GM12878 (cell line): ENCODE measurements at regions not wholly inside any gene's neighbourhood (a gene's known extent, or its start where the extent isn't known, plus 50 kb on each side); places are given as distances from the start of the nearest gene placed in this dataset.

ENCODE experiments used
- CTCF ChIP-seq, 3 experiments: IDR thresholded peaks in 2 of 3; conservative IDR thresholded peaks in 1 of 3; 2 replicates each; pipeline ENCODE4 v1.5.1; 2011; ENCODE audit warnings: low read depth in 3 of 3, low read length in 3 of 3, mild to moderate bottlenecking in 3 of 3, control low read depth in 2 of 3, moderate library complexity in 2 of 3, inconsistent platforms in 1 of 3, mixed read lengths in 1 of 3; ENCODE audit not compliant: control insufficient read depth in 2 of 3, insufficient read depth in 1 of 3; ENCODE audit errors: extremely low read depth in 1 of 3
- EP300 ChIP-seq, 2 experiments: fragments of 150-350 bp in 1 of 2; IDR thresholded peaks; 2 replicates each; pipeline ENCODE4 v1.6.1; 2011 to 2012; ENCODE audit warnings: low read depth in 2 of 2, low read length in 2 of 2, borderline replicate concordance in 1 of 2, improper control_type of control experiment in 1 of 2, inconsistent platforms in 1 of 2; ENCODE audit not compliant: control insufficient read depth in 1 of 2
- POLR2A ChIP-seq: IDR thresholded peaks from 2 replicates; pipeline ENCODE4 v1.6.1; 2011; ENCODE audit warnings: low read depth, mild to moderate bottlenecking, low read length
- POLR2AphosphoS5 ChIP-seq: IDR thresholded peaks from 2 replicates; pipeline ENCODE4 v1.6.1; 2011; ENCODE audit warnings: mild to moderate bottlenecking, low read length, inconsistent platforms
- RAD21 ChIP-seq: IDR thresholded peaks from 2 replicates; pipeline ENCODE4 v1.6.1; 2011; ENCODE audit warnings: mild to moderate bottlenecking, low read depth, low read length, moderate library complexity; ENCODE audit not compliant: insufficient read depth
- TAF1 ChIP-seq: IDR thresholded peaks from 2 replicates; pipeline ENCODE4 v1.6.1; 2011; ENCODE audit warnings: mild to moderate bottlenecking, low read depth, low read length, borderline replicate concordance
- ZNF384 ChIP-seq: IDR thresholded peaks from 2 replicates; pipeline ENCODE4 v1.6.1; 2012; ENCODE audit warnings: low read depth, mild to moderate bottlenecking, low read length, improper control_type of control experiment, borderline replicate concordance

DNA sequence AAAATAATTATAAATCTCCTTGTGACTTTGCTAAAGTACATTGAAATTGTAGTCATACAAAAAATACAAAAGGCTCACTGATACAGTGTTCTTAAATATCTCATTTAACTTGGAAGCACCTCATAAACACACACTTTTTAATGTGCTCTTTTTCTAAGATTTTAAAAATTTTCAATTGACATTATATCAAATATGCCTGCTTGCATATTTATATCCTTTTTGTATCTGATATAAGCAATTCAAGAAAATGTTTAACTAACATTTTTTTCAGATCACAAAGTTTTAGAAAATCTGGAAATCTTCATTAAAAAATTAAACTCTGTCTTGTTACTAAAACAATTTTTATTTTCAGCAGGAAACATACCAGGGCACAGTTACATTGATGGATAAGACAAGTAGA, 661.5 kb downstream of the REEP3 start:
- no peak for TF ChIP-seq TAF1
- TF ChIP-seq ZNF384 = no peak
- no peak for TF ChIP-seq RAD21
- TF ChIP-seq POLR2A = no peak
- no peak for TF ChIP-seq EP300 (IDR thresholded peaks at IDR 0.05; ENCODE audit: borderline replicate concordance in 1 of 2, control insufficient read depth in 1 of 2, low read depth in 2 of 2, low read length in 2 of 2)
- no peak for TF ChIP-seq POLR2AphosphoS5
- TF ChIP-seq CTCF (IDR thresholded peaks at IDR 0.05 in 2 of 3, conservative IDR thresholded peaks at IDR 0.05 in 1 of 3; ENCODE audit: control insufficient read depth in 2 of 3, extremely low read depth in 1 of 3, insufficient read depth in 1 of 3, low read depth in 3 of 3, low read length in 3 of 3) = no peak
